ENCODE measurements at regions not wholly inside any gene's neighbourhood (a gene's known extent, or its start where the extent isn't known, plus 50 kb on each side); places are given as distances from the start of the nearest gene placed in this dataset.

- Histone ChIP-seq H3K4me3 (no peak overlapping the region), H3K27ac (no peak overlapping the region), H3K36me3 (no peaks in the 10 kb centered on the region), H3K4me1 (no peaks in the 10 kb centered on the region), H3K9me3 (no peaks in the 10 kb centered on the region), H3K27me3 (no peaks in the 10 kb centered on the region)
- no peak for DNase-seq
- TF ChIP-seq, protein P1, sequence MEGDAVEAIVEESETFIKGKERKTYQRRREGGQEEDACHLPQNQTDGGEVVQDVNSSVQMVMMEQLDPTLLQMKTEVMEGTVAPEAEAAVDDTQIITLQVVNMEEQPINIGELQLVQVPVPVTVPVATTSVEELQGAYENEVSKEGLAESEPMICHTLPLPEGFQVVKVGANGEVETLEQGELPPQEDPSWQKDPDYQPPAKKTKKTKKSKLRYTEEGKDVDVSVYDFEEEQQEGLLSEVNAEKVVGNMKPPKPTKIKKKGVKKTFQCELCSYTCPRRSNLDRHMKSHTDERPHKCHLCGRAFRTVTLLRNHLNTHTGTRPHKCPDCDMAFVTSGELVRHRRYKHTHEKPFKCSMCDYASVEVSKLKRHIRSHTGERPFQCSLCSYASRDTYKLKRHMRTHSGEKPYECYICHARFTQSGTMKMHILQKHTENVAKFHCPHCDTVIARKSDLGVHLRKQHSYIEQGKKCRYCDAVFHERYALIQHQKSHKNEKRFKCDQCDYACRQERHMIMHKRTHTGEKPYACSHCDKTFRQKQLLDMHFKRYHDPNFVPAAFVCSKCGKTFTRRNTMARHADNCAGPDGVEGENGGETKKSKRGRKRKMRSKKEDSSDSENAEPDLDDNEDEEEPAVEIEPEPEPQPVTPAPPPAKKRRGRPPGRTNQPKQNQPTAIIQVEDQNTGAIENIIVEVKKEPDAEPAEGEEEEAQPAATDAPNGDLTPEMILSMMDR (IDR thresholded peaks at IDR 0.05), result no peak
- TF ChIP-seq POLR2A (IDR thresholded peaks at IDR 0.05), result no peak
- intact Hi-C loops (cut with DNase I), result no loop called here
- 59 to 68% methylated on average over 3 of the region's 3 CpGs for WGBS, 2 donors
Observed at GRCh38 chr17:54793271-54793670, 107.4 kb upstream of the TOM1L1 start.

DNA sequence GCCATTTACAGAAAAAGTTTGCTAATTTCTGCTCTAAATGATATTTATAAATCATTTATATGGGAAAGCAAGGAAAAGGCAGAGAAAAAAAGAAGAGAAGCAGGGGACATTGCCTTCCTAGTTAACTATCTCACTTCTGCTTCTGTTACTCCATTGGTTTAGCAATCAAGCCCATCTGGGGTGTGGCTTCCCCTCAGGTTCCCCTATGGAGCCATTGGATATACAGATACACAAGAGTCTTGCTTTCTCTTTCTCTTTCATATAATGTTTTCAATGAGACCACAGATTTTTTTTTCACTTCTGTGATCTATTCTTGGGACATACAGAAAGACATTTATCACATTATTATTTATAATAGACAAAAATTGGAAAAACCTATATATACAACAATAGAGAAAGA is 105.6 kb upstream of the TOM1L1 start:
- Histone ChIP-seq H3K27ac (no peak overlapping the region), H3K36me3 (no peaks in the 10 kb centered on the region), H3K4me1 (no peaks in the 10 kb centered on the region), H3K27me3 (no peaks in the 10 kb centered on the region), H3K4me3 (no peak overlapping the region), H3K9me3 (peaks cover 0 to 2% (median 0%) of the 10 kb centered on the region in 3 donors)
- TF ChIP-seq, protein P1 (IDR thresholded peaks at IDR 0.05), result no peak
- TF ChIP-seq POLR2A (IDR thresholded peaks at IDR 0.05), result no peak
- DNase-seq, result no peak
- intact Hi-C loops (cut with DNase I), result no loop called here

- Histone ChIP-seq H3K27ac (no peak overlapping the region), H3K9me3 (no peaks in the 10 kb centered on the region), H3K4me1 (no peaks in the 10 kb centered on the region), H3K36me3 (no peaks in the 10 kb centered on the region), H3K4me3 (no peak overlapping the region), H3K27me3 (no peaks in the 10 kb centered on the region)
- 82 to 91% methylated on average over 2 of the region's 2 CpGs for whole genome bisulfite sequencing, 2 donors
- DNase-seq, result no peak
- intact Hi-C loops (cut with DNase I), result no loop called here
- TF ChIP-seq, protein P1 (IDR thresholded peaks at IDR 0.05), result no peak
- TF ChIP-seq POLR2A (IDR thresholded peaks at IDR 0.05), result no peak
Observed at GRCh38 chr17:54807331-54807730, 93.3 kb upstream of the TOM1L1 start.

- Histone ChIP-seq H3K27ac (no peak overlapping the region), H3K36me3 (no peaks in the 10 kb centered on the region), H3K4me1 (no peaks in the 10 kb centered on the region), H3K27me3 (no peaks in the 10 kb centered on the region), H3K9me3 (no peaks in the 10 kb centered on the region), H3K4me3 (no peak overlapping the region)
- no peak for DNase-seq
- TF ChIP-seq POLR2A (IDR thresholded peaks at IDR 0.05), result no peak
- TF ChIP-seq, protein P1 (IDR thresholded peaks at IDR 0.05), result no peak
- intact Hi-C loops (cut with DNase I), result no loop called here
- WGBS, 2 donors, result 82 to 95% methylated on average over 1 of the region's 1 CpG
Observed at GRCh38 chr17:54813896-54814295, 86.8 kb upstream of the TOM1L1 start.

GRCh38 chr17:54814371-54814770 is 86.3 kb upstream of the TOM1L1 start:
- no peak for DNase-seq
- H3K27me3 ChIP-seq, result no peaks in the 10 kb centered on the region
- H3K9me3 ChIP-seq, result no peaks in the 10 kb centered on the region
- no peak overlapping the region for H3K27ac ChIP-seq
- intact Hi-C loops (cut with DNase I), result no loop called here
- no peaks in the 10 kb centered on the region for H3K36me3 ChIP-seq
- no peak for TF ChIP-seq POLR2A (IDR thresholded peaks at IDR 0.05)
- TF ChIP-seq, protein P1 (IDR thresholded peaks at IDR 0.05), result no peak
- 64% methylated on average over 3 of the region's 3 CpGs for WGBS, 2 donors
- H3K4me3 ChIP-seq, result no peak overlapping the region
- no peaks in the 10 kb centered on the region for H3K4me1 ChIP-seq

Data from esophagus squamous epithelium (tissue), 5 donors.